Bronchial epithelial cell (primary cell): ENCODE measurements at regions not wholly inside any gene's neighbourhood (a gene's known extent, or its start where the extent isn't known, plus 50 kb on each side); places are given as distances from the start of the nearest gene placed in this dataset.
"Not testable (repeated sequence)": the region's sequence is repeated elsewhere in the genome, so short reads cannot be mapped to it uniquely, and the experiment has no call there.

ENCODE experiments used
- DNase-seq: peaks from one replicate; pipeline ENCODE4 v3.0.0-alpha.2; 2010; ENCODE audit warnings: low read depth
- FAIRE-seq: peaks from 2 replicates; lab custom pipeline; 2011; peaks lifted over from hg19 to GRCh38; lab: Jason Lieb, UNC
- H3K27me3 ChIP-seq: 2 replicates; pipeline ENCODE4 v1.5.1; 2011; ENCODE audit warnings: low read length; ENCODE audit not compliant: control insufficient read depth, insufficient read depth
- H3K36me3 ChIP-seq: 2 replicates; pipeline ENCODE4 v1.5.1; 2011; ENCODE audit warnings: low read length; ENCODE audit not compliant: control insufficient read depth, insufficient read depth
- H3K4me3 ChIP-seq: 2 replicates; pipeline ENCODE4 v1.5.1; 2011; ENCODE audit warnings: mild to moderate bottlenecking, low read depth, low read length, control low read depth
- CTCF ChIP-seq: IDR thresholded peaks from 2 replicates; pipeline ENCODE4 v1.5.1; 2011; ENCODE audit warnings: mild to moderate bottlenecking, moderate library complexity, low read length, control low read depth, inconsistent platforms; ENCODE audit not compliant: insufficient read depth, severe bottlenecking

- no peaks in the 10 kb centered on the region for H3K27me3 ChIP-seq
- DNase-seq (no peak), FAIRE-seq (no peak)
- no peak for TF ChIP-seq CTCF
- H3K36me3 ChIP-seq, result no peaks in the 10 kb centered on the region
- H3K4me3 ChIP-seq, result no peak overlapping the region
Observed at GRCh38 chr5:92548346-92548745, 1032.7 kb downstream of the NR2F1-AS1 start.

GRCh38 chr5:92544596-92544995 is 1036.4 kb downstream of the NR2F1-AS1 start:
- Histone ChIP-seq H3K27me3 (no peaks in the 10 kb centered on the region), H3K4me3 (no peak overlapping the region), H3K36me3 (no peaks in the 10 kb centered on the region)
- FAIRE-seq, result no peak
- no peak for DNase-seq
- no peak for TF ChIP-seq CTCF

DNA sequence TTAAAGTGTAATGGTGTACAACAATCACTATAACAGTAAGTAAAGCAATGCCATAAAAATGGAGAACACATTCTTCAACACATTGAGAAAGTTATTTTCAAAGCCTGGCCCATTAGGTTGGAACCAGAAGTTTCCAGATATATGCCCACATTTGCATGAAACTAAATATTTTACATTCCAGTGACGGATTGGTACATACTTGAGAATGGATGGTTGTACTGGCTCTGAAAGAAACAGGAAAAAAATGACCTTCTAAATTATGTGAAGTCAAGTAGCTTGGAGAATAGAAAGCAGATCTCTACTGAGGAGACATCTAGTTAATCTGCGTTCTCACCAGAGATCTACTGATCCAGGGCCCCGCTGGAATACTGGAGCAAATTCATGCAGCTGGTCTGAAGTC is 1037.0 kb downstream of the NR2F1-AS1 start:
- no peak for TF ChIP-seq CTCF
- H3K4me3 ChIP-seq, result no peak overlapping the region
- FAIRE-seq, result no peak

DNA sequence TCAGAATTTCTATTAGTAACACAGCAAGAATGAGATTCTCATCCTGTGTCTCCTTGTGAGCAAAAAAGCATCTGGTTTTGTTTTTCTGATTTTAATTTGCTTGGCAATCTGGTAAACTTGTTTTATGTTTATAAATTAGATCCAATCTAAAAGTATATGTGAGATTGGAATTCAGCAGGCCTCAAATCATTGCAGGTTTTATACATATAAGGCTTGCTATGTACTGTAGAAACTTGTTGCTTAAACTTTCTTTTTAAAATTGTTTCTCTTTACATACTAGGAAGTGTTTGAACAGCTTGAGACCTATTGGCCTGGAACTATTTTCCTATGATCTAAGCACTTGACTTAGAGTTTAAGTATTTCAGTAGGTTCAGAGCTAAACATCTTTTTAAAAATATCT is 1037.8 kb downstream of the NR2F1-AS1 start:
- no peak overlapping the region for H3K4me3 ChIP-seq
- no peak for TF ChIP-seq CTCF
- DNase-seq (no peak), FAIRE-seq (no peak)
- no peaks in the 10 kb centered on the region for H3K36me3 ChIP-seq
- H3K27me3 ChIP-seq, result no peaks in the 10 kb centered on the region

More for the DNA sequence above, 1037.0 kb downstream of the NR2F1-AS1 start:
- Histone ChIP-seq H3K36me3 (no peaks in the 10 kb centered on the region), H3K27me3 (no peaks in the 10 kb centered on the region)
- no peak for DNase-seq

- FAIRE-seq, DNase-seq, H3K27me3 ChIP-seq, H3K4me3 ChIP-seq, H3K36me3 ChIP-seq: not testable (repeated sequence)
Observed at GRCh38 chr5:92542017-92542416, 1039.0 kb downstream of the NR2F1-AS1 start.

DNA sequence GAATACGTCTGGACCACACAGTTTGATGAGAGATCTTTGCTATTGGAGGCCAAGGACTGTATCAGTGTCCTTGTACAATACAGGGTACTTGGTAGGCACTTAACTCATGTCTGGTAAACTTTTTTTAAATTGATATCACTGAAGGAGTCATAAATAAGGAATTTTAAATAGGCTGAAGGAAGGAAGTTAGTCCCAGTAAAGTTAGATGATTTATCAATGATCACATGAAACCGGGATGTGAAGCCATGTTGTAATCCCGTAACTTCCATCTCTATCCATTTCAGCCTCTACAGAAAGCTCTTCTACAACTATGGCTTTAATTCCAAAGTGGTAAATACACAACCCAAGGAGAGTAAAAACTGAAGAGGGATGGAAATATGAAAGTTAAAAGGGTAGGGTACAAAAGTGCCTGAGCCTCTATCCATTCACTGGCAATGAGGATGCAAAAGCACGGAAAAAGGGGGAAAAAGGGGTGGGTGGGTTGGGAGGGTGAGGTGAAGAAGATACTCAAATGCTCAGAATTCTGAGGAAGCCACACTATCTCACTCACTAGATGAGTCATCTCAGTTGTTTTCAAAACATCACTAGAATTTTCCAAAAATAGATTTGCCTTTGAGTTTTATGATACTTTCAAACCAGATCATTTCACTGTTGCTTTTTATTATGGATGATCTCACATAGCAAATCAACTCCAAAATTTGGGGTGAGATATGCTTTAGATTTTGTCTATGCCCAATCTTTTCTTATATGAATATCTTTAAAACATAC is 1053.5 kb downstream of the NR2F1-AS1 start:
- FAIRE-seq, result no peak

More for the DNA sequence above, 1053.5 kb downstream of the NR2F1-AS1 start:
- no peaks in the 10 kb centered on the region for H3K27me3 ChIP-seq
- H3K4me3 ChIP-seq, result no peak overlapping the region
- TF ChIP-seq CTCF, result no peak
- DNase-seq, result no peak
- H3K36me3 ChIP-seq, result no peaks in the 10 kb centered on the region
